ENCODE measurements at regions not wholly inside any gene's neighbourhood (a gene's known extent, or its start where the extent isn't known, plus 50 kb on each side); places are given as distances from the start of the nearest gene placed in this dataset.

- Histone ChIP-seq H3K23ac (ENCODE audit: low read depth, low read length, poor library complexity) (no peak overlapping the region), H3K4ac (ENCODE audit: low read length) (no peak overlapping the region), H3K4me1 (ENCODE audit: control insufficient read depth in 2 of 2, insufficient read depth in 1 of 2, low read depth in 1 of 2, low read length in 2 of 2) (no peaks in the 10 kb centered on the region), H2AFZ (ENCODE audit: low read length) (no peak overlapping the region), H2BK5ac (ENCODE audit: low read length) (no peak overlapping the region), H4K8ac (ENCODE audit: low read depth, low read length) (no peak overlapping the region), H3K9ac (ENCODE audit: low read depth, low read length, poor library complexity) (no peak overlapping the region), H3K79me1 (ENCODE audit: low read depth, low read length) (no peaks in the 10 kb centered on the region), H3K27me3 (ENCODE audit: control insufficient read depth in 3 of 3, insufficient read depth in 3 of 3, low read depth in 1 of 3, low read length in 3 of 3) (no peaks in the 10 kb centered on the region), H3K4me2 (ENCODE audit: insufficient read depth, low read length, poor library complexity, severe bottlenecking) (no peak overlapping the region), H3K14ac (ENCODE audit: low read length) (no peak overlapping the region), H3K36me3 (replicated peaks in 1 of 2; ENCODE audit: control insufficient read depth in 2 of 2, insufficient read depth in 2 of 2, low read length in 2 of 2) (no peaks in the 10 kb centered on the region), H2AK5ac (ENCODE audit: low read depth, low read length) (no peak overlapping the region), H3K9me3 (replicated peaks in 1 of 2; ENCODE audit: control insufficient read depth in 2 of 2, insufficient read depth in 1 of 2, low read depth in 1 of 2, low read length in 2 of 2) (no peaks in the 10 kb centered on the region), H3K18ac (ENCODE audit: low read length) (no peak overlapping the region), H2BK120ac (ENCODE audit: low read depth, low read length) (no peak overlapping the region), H4K91ac (ENCODE audit: low read depth, low read length, poor library complexity) (no peak overlapping the region), H2BK15ac (ENCODE audit: low read length) (no peak overlapping the region), H3K27ac (replicated peaks; ENCODE audit: low read length) (no peak overlapping the region), H3K4me3 (ENCODE audit: low read length in 2 of 2) (no peak overlapping the region), H2BK12ac (ENCODE audit: low read length) (no peak overlapping the region)
- DNase-seq (ENCODE audit: low spot score) = no peak
- WGBS, 2 donors (ENCODE audit: extremely low coverage in 2 of 2, insufficient read length in 2 of 2, insufficient replicate concordance in 1 of 2) = no CpG with 5 or more reads among the region's 3 CpGs
These were observed 425.9 kb upstream of the PCDH7 start for GRCh38 chr4:30294295-30294694.

GRCh38 chr4:30295652-30296051 is 424.5 kb upstream of the PCDH7 start:
- Histone ChIP-seq H2BK120ac (ENCODE audit: low read depth, low read length) (no peak overlapping the region), H3K9me3 (replicated peaks in 1 of 2; ENCODE audit: control insufficient read depth in 2 of 2, insufficient read depth in 1 of 2, low read depth in 1 of 2, low read length in 2 of 2) (no peaks in the 10 kb centered on the region), H3K79me1 (ENCODE audit: low read depth, low read length) (no peaks in the 10 kb centered on the region), H3K14ac (ENCODE audit: low read length) (no peak overlapping the region), H3K4ac (ENCODE audit: low read length) (no peak overlapping the region), H2AK5ac (ENCODE audit: low read depth, low read length) (no peak overlapping the region), H3K4me3 (ENCODE audit: low read length in 2 of 2) (no peak overlapping the region), H2AFZ (ENCODE audit: low read length) (no peak overlapping the region), H3K36me3 (replicated peaks in 1 of 2; ENCODE audit: control insufficient read depth in 2 of 2, insufficient read depth in 2 of 2, low read length in 2 of 2) (no peaks in the 10 kb centered on the region), H2BK15ac (ENCODE audit: low read length) (no peak overlapping the region), H2BK5ac (ENCODE audit: low read length) (no peak overlapping the region), H3K18ac (ENCODE audit: low read length) (no peak overlapping the region), H3K4me1 (ENCODE audit: control insufficient read depth in 2 of 2, insufficient read depth in 1 of 2, low read depth in 1 of 2, low read length in 2 of 2) (no peaks in the 10 kb centered on the region), H4K8ac (ENCODE audit: low read depth, low read length) (no peak overlapping the region), H3K27me3 (ENCODE audit: control insufficient read depth in 3 of 3, insufficient read depth in 3 of 3, low read depth in 1 of 3, low read length in 3 of 3) (no peaks in the 10 kb centered on the region), H3K9ac (ENCODE audit: low read depth, low read length, poor library complexity) (no peak overlapping the region), H4K91ac (ENCODE audit: low read depth, low read length, poor library complexity) (no peak overlapping the region), H2BK12ac (ENCODE audit: low read length) (no peak overlapping the region), H3K27ac (replicated peaks; ENCODE audit: low read length) (no peak overlapping the region), H3K4me2 (ENCODE audit: insufficient read depth, low read length, poor library complexity, severe bottlenecking) (no peak overlapping the region), H3K23ac (ENCODE audit: low read depth, low read length, poor library complexity) (no peak overlapping the region)
- no peak for DNase-seq (ENCODE audit: low spot score)
- WGBS, 2 donors (ENCODE audit: extremely low coverage in 2 of 2, insufficient read length in 2 of 2, insufficient replicate concordance in 1 of 2) = no CpG with 5 or more reads among the region's 5 CpGs

- Histone ChIP-seq H2BK120ac (ENCODE audit: low read depth, low read length) (no peak overlapping the region), H3K4me1 (ENCODE audit: control insufficient read depth in 2 of 2, insufficient read depth in 1 of 2, low read depth in 1 of 2, low read length in 2 of 2) (no peaks in the 10 kb centered on the region), H2AFZ (ENCODE audit: low read length) (no peak overlapping the region), H2BK5ac (ENCODE audit: low read length) (no peak overlapping the region), H4K8ac (ENCODE audit: low read depth, low read length) (no peak overlapping the region), H3K36me3 (replicated peaks in 1 of 2; ENCODE audit: control insufficient read depth in 2 of 2, insufficient read depth in 2 of 2, low read length in 2 of 2) (no peaks in the 10 kb centered on the region), H3K18ac (ENCODE audit: low read length) (no peak overlapping the region), H3K4ac (ENCODE audit: low read length) (no peak overlapping the region), H3K14ac (ENCODE audit: low read length) (no peak overlapping the region), H4K91ac (ENCODE audit: low read depth, low read length, poor library complexity) (no peak overlapping the region), H3K9ac (ENCODE audit: low read depth, low read length, poor library complexity) (no peak overlapping the region), H2BK12ac (ENCODE audit: low read length) (no peak overlapping the region), H3K4me3 (ENCODE audit: low read length in 2 of 2) (no peak overlapping the region), H3K4me2 (ENCODE audit: insufficient read depth, low read length, poor library complexity, severe bottlenecking) (no peak overlapping the region), H3K27ac (replicated peaks; ENCODE audit: low read length) (no peak overlapping the region), H3K79me1 (ENCODE audit: low read depth, low read length) (no peaks in the 10 kb centered on the region), H3K23ac (ENCODE audit: low read depth, low read length, poor library complexity) (no peak overlapping the region), H2BK15ac (ENCODE audit: low read length) (no peak overlapping the region), H3K27me3 (ENCODE audit: control insufficient read depth in 3 of 3, insufficient read depth in 3 of 3, low read depth in 1 of 3, low read length in 3 of 3) (no peaks in the 10 kb centered on the region), H3K9me3 (replicated peaks in 1 of 2; ENCODE audit: control insufficient read depth in 2 of 2, insufficient read depth in 1 of 2, low read depth in 1 of 2, low read length in 2 of 2) (no peaks in the 10 kb centered on the region), H2AK5ac (ENCODE audit: low read depth, low read length) (no peak overlapping the region)
- DNase-seq (ENCODE audit: low spot score) = no peak
These were observed 406.2 kb upstream of the PCDH7 start for GRCh38 chr4:30314001-30314400.

GRCh38 chr4:30330894-30331652 is 389.1 kb upstream of the PCDH7 start:
- Histone ChIP-seq H3K14ac (ENCODE audit: low read length) (no peak overlapping the region), H2AFZ (ENCODE audit: low read length) (no peak overlapping the region), H2BK5ac (ENCODE audit: low read length) (no peak overlapping the region), H3K18ac (ENCODE audit: low read length) (no peak overlapping the region), H2BK15ac (ENCODE audit: low read length) (no peak overlapping the region), H3K9me3 (replicated peaks in 1 of 2; ENCODE audit: control insufficient read depth in 2 of 2, insufficient read depth in 1 of 2, low read depth in 1 of 2, low read length in 2 of 2) (peaks cover 0 to 3% of the 10 kb centered on the region in 2 donors), H2BK120ac (ENCODE audit: low read depth, low read length) (no peak overlapping the region), H3K36me3 (replicated peaks in 1 of 2; ENCODE audit: control insufficient read depth in 2 of 2, insufficient read depth in 2 of 2, low read length in 2 of 2) (no peaks in the 10 kb centered on the region), H3K27ac (replicated peaks; ENCODE audit: low read length) (no peak overlapping the region), H3K4ac (ENCODE audit: low read length) (no peak overlapping the region), H3K23ac (ENCODE audit: low read depth, low read length, poor library complexity) (no peak overlapping the region), H2AK5ac (ENCODE audit: low read depth, low read length) (no peak overlapping the region), H3K4me3 (ENCODE audit: low read length in 2 of 2) (peak overlapping the region in 1 of 2 donors; percentile 53), H2BK12ac (ENCODE audit: low read length) (no peak overlapping the region), H3K27me3 (ENCODE audit: control insufficient read depth in 3 of 3, insufficient read depth in 3 of 3, low read depth in 1 of 3, low read length in 3 of 3) (no peaks in the 10 kb centered on the region), H4K91ac (ENCODE audit: low read depth, low read length, poor library complexity) (peak overlapping the region; percentile 49), H4K8ac (ENCODE audit: low read depth, low read length) (peak overlapping the region; percentile 19), H3K4me1 (ENCODE audit: control insufficient read depth in 2 of 2, insufficient read depth in 1 of 2, low read depth in 1 of 2, low read length in 2 of 2) (no peaks in the 10 kb centered on the region), H3K79me1 (ENCODE audit: low read depth, low read length) (no peaks in the 10 kb centered on the region), H3K4me2 (ENCODE audit: insufficient read depth, low read length, poor library complexity, severe bottlenecking) (no peak overlapping the region), H3K9ac (ENCODE audit: low read depth, low read length, poor library complexity) (no peak overlapping the region)
- no CpG with 5 or more reads among the region's 6 CpGs for WGBS, 2 donors (ENCODE audit: extremely low coverage in 2 of 2, insufficient read length in 2 of 2, insufficient replicate concordance in 1 of 2)
- no peak for DNase-seq (ENCODE audit: low spot score)
